Karpas-422 (cell line): ENCODE measurements at regions not wholly inside any gene's neighbourhood (a gene's known extent, or its start where the extent isn't known, plus 50 kb on each side); places are given as distances from the start of the nearest gene placed in this dataset.
"Not testable (repeated sequence)": the region's sequence is repeated elsewhere in the genome, so short reads cannot be mapped to it uniquely, and the experiment has no call there.

Source experiments
- DNase-seq: peaks from one replicate; pipeline ENCODE4 v3.0.0-alpha.2; 2015
- H2AFZ ChIP-seq: fragments of 200-600 bp; sonication (generic); 2 replicates; pipeline ENCODE4 v1.6.1; 2014; ENCODE audit warnings: antibody characterized with exemption, low read length, mixed read lengths
- H3K27ac ChIP-seq: fragments of 200-600 bp; sonication (generic); 2 replicates; pipeline ENCODE4 v1.5.1; 2014; ENCODE audit warnings: mild to moderate bottlenecking, low read length, moderate library complexity
- H3K27me3 ChIP-seq: fragments of 200-600 bp; sonication (generic); 2 replicates; pipeline ENCODE4 v1.6.1; 2014; ENCODE audit warnings: low read length, mixed read lengths
- H3K36me3 ChIP-seq: fragments of 200-600 bp; sonication (generic); 2 replicates; pipeline ENCODE4 v1.6.1; 2014; ENCODE audit warnings: low read length, mixed read lengths; ENCODE audit not compliant: insufficient read depth
- H3K4me1 ChIP-seq: fragments of 200-600 bp; sonication (generic); 2 replicates; pipeline ENCODE4 v1.6.1; 2014; ENCODE audit warnings: mild to moderate bottlenecking, low read length, mixed read lengths
- H3K4me2 ChIP-seq: fragments of 200-600 bp; sonication (generic); 2 replicates; pipeline ENCODE4 v1.6.1; 2014; ENCODE audit warnings: low read length, low read depth, mild to moderate bottlenecking; ENCODE audit not compliant: poor library complexity, severe bottlenecking
- H3K4me3 ChIP-seq: fragments of 200-600 bp; sonication (generic); 2 replicates; pipeline ENCODE4 v1.5.1; 2014; ENCODE audit warnings: mild to moderate bottlenecking, antibody characterized with exemption, low read length, mixed read lengths
- H3K79me2 ChIP-seq: fragments of 200-600 bp; sonication (generic); 2 replicates; pipeline ENCODE4 v1.6.1; 2014; ENCODE audit warnings: mild to moderate bottlenecking, low read length, mixed read lengths
- H3K9ac ChIP-seq: fragments of 200-600 bp; sonication (generic); 2 replicates; pipeline ENCODE4 v1.6.0; 2014; ENCODE audit warnings: low read length
- H3K9me2 ChIP-seq: fragments of 200-600 bp; sonication (generic), shearing (Covaris generic); replicated peaks from 2 replicates; pipeline ENCODE4 v1.6.0; 2014; ENCODE audit warnings: mild to moderate bottlenecking, low read length, moderate library complexity; ENCODE audit not compliant: insufficient read depth
- H3K9me3 ChIP-seq: fragments of 300-700, 200-600 bp; sonication (generic); 2 replicates; pipeline ENCODE4 v1.6.1; 2014; ENCODE audit warnings: low read length, mixed read lengths
- H4K20me1 ChIP-seq: fragments of 200-600 bp; sonication (generic); 2 replicates; pipeline ENCODE4 v1.6.1; 2014; ENCODE audit warnings: mild to moderate bottlenecking, antibody characterized with exemption, low read length, low read depth; ENCODE audit not compliant: insufficient read depth

DNA sequence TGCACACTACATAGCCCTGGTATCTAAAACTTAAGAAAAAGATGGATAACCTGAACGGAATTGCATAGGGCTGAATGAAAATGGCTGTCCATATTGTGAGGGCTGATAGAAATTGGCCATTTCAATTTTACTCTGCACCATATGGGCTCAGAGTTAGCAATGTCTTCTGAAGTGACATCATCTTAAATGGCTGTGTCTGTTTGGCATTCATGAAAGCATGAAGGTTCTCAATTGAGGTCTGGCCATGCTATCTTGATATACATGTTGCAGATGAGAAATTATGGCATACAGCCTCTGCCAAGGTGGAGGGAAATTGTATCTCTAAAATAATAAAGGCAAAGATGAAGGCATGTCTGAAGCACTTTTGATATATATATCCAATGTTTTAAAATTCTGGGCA is 226.0 kb upstream of the PDE3A start:
- Histone ChIP-seq H3K9me2 (no peaks in the 10 kb centered on the region; the same call in 1 of the 2 replicates), H3K27ac (no peak overlapping the region), H3K27me3 (no peaks in the 10 kb centered on the region), H3K4me1 (no peaks in the 10 kb centered on the region), H3K36me3 (no peaks in the 10 kb centered on the region), H3K9ac (no peak overlapping the region), H3K4me2 (no peak overlapping the region), H3K4me3 (no peak overlapping the region), H4K20me1 (no peaks in the 10 kb centered on the region), H3K9me3 (no peaks in the 10 kb centered on the region), H3K79me2 (no peaks in the 10 kb centered on the region), H2AFZ (no peak overlapping the region)
- no peak for DNase-seq

DNA sequence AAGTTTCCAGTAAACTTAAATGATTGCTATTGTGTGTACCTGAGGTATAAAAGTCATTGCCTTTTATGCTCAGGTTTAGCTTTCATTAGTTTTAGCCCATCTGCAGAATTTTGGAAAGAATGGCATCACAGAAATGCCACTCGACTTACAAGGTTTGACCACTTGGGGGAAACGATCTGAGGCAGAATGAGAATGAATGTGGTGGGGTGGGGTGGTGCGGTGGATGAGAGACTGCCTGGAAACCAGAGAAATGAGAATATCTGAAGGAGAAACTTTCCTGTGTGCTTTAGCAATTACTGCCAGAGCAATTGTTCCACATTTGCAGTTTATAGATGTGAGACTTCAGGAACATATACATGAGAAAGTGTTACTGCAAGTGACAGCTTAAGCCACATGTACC is 225.4 kb upstream of the PDE3A start:
- no peaks in the 10 kb centered on the region for H3K9me3 ChIP-seq
- no peak overlapping the region for H2AFZ ChIP-seq
- H3K79me2 ChIP-seq, result no peaks in the 10 kb centered on the region
- no peak overlapping the region for H3K27ac ChIP-seq
- H3K9ac ChIP-seq, result no peak overlapping the region
- H3K36me3 ChIP-seq, result no peaks in the 10 kb centered on the region
- no peak overlapping the region for H3K4me2 ChIP-seq
- H4K20me1 ChIP-seq, result no peaks in the 10 kb centered on the region
- H3K4me1 ChIP-seq, result no peaks in the 10 kb centered on the region
- DNase-seq, result no peak
- no peaks in the 10 kb centered on the region; the same call in 1 of the 2 replicates for H3K9me2 ChIP-seq
- H3K27me3 ChIP-seq, result no peaks in the 10 kb centered on the region
- no peak overlapping the region for H3K4me3 ChIP-seq

DNA sequence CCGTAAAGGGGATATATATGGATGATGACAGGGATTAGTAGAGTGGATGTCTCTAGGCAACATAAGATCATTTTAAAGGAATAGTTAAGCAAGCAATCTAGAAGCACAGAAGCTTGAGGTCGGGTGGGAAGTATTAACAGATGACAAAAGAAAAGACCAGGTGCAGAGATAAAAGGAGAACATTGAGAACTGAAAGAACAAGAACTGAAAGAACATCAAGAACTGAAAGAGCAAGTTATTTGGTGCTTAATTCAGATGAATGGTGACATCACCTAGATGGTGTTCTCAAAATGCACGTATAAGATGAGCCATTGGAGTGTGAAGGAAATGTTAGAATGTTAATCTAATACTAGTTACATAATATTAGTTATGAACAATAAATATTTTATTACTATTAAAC is 224.0 kb upstream of the PDE3A start:
- no peak overlapping the region for H3K4me3 ChIP-seq
- no peak overlapping the region for H2AFZ ChIP-seq
- H3K9me3 ChIP-seq, result no peaks in the 10 kb centered on the region
- no peak for DNase-seq
- H3K4me1 ChIP-seq, result no peaks in the 10 kb centered on the region
- no peaks in the 10 kb centered on the region for H3K79me2 ChIP-seq
- H4K20me1 ChIP-seq, result no peaks in the 10 kb centered on the region
- no peak overlapping the region for H3K4me2 ChIP-seq
- H3K27me3 ChIP-seq, result no peaks in the 10 kb centered on the region
- H3K36me3 ChIP-seq, result no peaks in the 10 kb centered on the region
- no peak overlapping the region for H3K9ac ChIP-seq
- no peak overlapping the region for H3K27ac ChIP-seq
- H3K9me2 ChIP-seq, result no peaks in the 10 kb centered on the region; the same call in 1 of the 2 replicates

DNA sequence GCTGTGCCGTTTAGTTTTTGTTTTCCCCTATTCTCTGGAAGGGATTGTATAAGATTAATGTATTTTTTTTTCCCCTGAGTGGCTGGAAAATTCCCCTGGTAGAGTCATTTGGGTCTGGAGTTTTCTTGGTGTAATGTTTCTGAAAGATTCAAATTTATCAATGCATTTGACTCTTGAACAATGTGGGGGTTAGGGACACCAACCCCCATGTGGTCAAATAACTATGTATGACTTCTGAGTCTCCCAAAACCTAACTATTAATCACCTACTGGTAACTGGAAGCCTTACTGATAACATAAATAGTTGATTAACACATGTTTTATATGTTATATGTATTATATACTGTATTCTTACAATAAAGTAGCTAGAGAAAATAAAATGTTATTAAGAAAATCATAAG is 220.1 kb upstream of the PDE3A start:
- Histone ChIP-seq H3K9ac (no peak overlapping the region), H3K4me3 (no peak overlapping the region), H3K36me3 (no peaks in the 10 kb centered on the region), H3K27me3 (no peaks in the 10 kb centered on the region), H3K27ac (no peak overlapping the region), H3K79me2 (no peaks in the 10 kb centered on the region), H4K20me1 (no peaks in the 10 kb centered on the region), H2AFZ (no peak overlapping the region), H3K9me3 (no peaks in the 10 kb centered on the region), H3K4me1 (no peaks in the 10 kb centered on the region), H3K9me2 (no peaks in the 10 kb centered on the region), H3K4me2 (no peak overlapping the region)
- no peak for DNase-seq

DNA sequence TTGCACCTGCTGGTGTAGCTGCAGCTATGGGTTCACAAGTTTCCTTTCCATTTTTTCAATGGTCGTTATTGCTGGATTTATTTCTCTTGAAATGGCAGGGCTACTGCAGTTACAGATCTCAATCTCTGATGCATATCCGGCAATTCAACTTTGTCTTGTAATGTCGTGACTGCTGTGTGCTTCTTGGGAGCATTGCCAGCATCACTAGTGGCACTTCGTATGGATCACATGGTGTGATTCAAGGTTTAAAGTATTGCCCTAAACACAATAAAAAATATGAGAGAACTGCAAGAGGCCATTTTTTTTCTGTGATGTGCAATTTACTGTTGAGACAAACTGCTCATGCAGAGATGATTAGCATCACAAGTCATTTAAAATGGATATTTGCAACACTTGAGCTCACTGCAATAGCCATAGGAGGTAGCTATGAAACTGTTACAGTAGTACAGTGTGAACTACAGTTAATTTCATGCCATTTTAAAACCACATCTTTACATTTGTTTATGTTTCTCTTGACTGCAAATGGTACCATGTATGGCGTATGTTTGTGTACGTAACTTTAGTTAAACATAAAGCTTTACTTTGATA is 217.4 kb upstream of the PDE3A start:
- Histone ChIP-seq H3K79me2 (no peaks in the 10 kb centered on the region), H3K4me3 (no peak overlapping the region), H3K9ac (no peak overlapping the region), H2AFZ (no peak overlapping the region), H3K36me3 (no peaks in the 10 kb centered on the region), H3K4me2 (no peak overlapping the region), H3K9me3 (no peaks in the 10 kb centered on the region), H3K9me2 (no peaks in the 10 kb centered on the region), H3K4me1 (no peaks in the 10 kb centered on the region), H3K27ac (no peak overlapping the region), H3K27me3 (no peaks in the 10 kb centered on the region), H4K20me1 (no peaks in the 10 kb centered on the region)
- DNase-seq, result no peak

DNA sequence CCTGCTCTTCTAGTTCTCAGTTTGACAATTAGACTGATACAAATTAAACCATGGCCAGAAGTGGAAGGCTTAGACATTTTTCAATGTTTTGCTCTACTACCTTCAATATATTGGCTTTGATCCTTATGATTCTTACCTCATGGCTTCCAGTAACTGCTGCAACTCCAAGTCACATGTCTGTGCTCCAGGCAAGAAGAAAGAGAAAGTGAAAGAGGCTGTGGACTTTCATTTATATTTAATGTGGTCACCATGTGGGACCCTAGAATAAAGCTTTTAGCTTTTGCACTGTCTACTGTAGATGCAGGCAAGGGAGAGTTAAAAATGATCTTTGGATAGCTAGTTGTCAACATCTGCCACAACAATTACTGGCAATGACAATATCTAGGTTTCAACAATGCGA is 214.3 kb upstream of the PDE3A start:
- Histone ChIP-seq H3K4me2 (no peak overlapping the region), H4K20me1 (no peaks in the 10 kb centered on the region), H3K79me2 (no peaks in the 10 kb centered on the region), H3K9ac (no peak overlapping the region), H3K27me3 (no peaks in the 10 kb centered on the region), H2AFZ (no peak overlapping the region), H3K27ac (no peak overlapping the region), H3K36me3 (no peaks in the 10 kb centered on the region), H3K9me3 (no peaks in the 10 kb centered on the region), H3K9me2 (no peaks in the 10 kb centered on the region), H3K4me3 (no peak overlapping the region), H3K4me1 (no peaks in the 10 kb centered on the region)
- no peak for DNase-seq

GRCh38 chr12:20155374-20155773 is 213.0 kb upstream of the PDE3A start:
- Histone ChIP-seq H3K4me1 (no peaks in the 10 kb centered on the region), H3K9ac (no peak overlapping the region), H3K79me2 (no peaks in the 10 kb centered on the region), H2AFZ (no peak overlapping the region), H3K9me3 (no peaks in the 10 kb centered on the region), H3K4me3 (no peak overlapping the region), H4K20me1 (no peaks in the 10 kb centered on the region), H3K9me2 (no peaks in the 10 kb centered on the region), H3K36me3 (no peaks in the 10 kb centered on the region), H3K27ac (no peak overlapping the region), H3K27me3 (no peaks in the 10 kb centered on the region), H3K4me2 (no peak overlapping the region)
- no peak for DNase-seq

DNA sequence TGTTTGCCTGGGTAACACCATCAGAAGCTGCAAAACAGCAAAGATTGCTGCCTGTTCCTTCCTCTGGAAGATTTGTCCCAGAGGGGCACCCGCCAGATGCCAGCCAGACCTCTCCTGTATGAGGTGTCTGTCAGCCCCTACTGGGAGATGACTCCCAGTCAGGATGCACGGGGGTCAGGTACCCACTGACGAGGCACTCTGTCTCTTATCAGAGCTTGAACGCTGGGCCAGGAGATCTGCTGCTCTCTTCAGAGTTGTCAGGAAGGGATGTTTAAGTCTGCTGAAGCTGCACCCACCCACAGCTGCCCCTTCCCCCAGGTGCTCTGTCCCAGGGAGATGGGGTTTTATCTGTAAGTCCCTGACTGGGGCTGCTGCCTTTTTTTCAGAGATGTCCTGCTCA is 207.4 kb upstream of the PDE3A start:
- not testable (repeated sequence) for H3K36me3 ChIP-seq, DNase-seq, H3K4me1 ChIP-seq, H3K27me3 ChIP-seq, H3K4me3 ChIP-seq, H2AFZ ChIP-seq, H3K9me2 ChIP-seq, H3K27ac ChIP-seq, H3K79me2 ChIP-seq, H4K20me1 ChIP-seq, H3K9me3 ChIP-seq, H3K9ac ChIP-seq, H3K4me2 ChIP-seq
